ENCODE measurements at regions not wholly inside any gene's neighbourhood (a gene's known extent, or its start where the extent isn't known, plus 50 kb on each side); places are given as distances from the start of the nearest gene placed in this dataset.

DNA sequence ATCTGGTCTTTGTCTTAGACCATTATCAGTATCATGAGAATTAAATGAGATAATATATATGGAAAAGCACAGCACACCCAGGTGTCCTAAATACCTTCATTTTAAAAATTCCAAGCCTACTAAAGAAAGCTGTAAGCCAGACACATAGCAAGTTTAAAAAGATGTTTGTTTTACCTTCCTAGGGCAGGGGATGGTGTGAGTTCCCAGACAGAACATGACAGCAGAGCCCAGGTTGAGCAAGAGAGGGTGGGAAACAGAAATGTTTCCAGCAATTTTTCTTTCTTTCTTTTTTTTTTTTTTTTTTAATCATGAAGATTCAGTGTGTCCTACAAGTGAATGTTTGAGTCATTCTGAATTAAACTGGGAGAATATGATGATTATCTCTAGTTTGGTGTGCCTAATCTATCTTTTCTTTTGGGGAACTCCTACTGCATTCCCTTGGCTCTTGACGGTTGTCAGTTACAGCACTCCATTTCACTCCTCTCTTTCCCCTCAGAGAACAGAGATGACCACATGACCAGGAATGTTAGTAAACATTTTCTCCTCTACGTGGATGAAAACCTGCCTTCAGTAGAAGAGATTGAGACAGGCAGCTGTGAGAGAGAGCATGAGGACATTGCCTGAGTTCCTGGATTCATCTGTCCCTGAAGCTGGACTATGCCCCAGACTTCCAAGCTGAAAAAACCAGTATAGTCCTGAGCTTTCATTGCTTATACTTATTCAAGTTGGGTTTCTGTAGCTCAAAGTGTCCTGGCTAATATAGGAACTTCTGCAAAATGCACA, 54.5 kb upstream of the ARL14 start:
- no peak for DNase-seq
- Mint-ChIP-seq H3K4me3 (no peak overlapping the region), H3K27ac (no peak overlapping the region)

DNA sequence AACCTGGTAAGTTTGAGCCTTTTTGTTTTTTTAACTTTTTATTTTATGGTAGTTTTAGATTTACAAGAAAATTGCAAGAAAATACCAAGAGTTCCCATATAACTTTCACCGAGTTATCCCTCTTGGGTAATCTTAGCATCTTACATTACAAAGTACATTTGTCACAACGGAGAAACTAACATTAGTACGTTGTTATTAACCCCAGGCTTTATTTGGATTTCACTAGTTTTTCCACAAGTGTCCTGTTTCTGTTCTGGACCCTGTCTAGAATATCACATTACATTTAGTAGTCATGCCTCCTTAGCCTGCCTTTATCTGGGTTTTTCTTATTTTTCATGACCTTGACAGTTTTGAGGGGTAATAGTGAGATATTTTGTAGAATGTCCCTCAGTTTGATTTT, 53.5 kb upstream of the KPNA4 start:
- peaks cover 25 to 38% of the 10 kb centered on the region in 2 donors for H3K27me3 Mint-ChIP-seq
- H3K27ac Mint-ChIP-seq: no peak overlapping the region
- no peaks in the 10 kb centered on the region for H3K4me1 Mint-ChIP-seq (ENCODE audit: low read depth in 2 of 2)
- no peaks in the 10 kb centered on the region for H3K36me3 Mint-ChIP-seq (ENCODE audit: insufficient read depth)
- ATAC-seq (replicated peaks) (no peak), DNase-seq (no peak)
- H3K9me3 Mint-ChIP-seq: no peaks in the 10 kb centered on the region
- no peak overlapping the region for H3K4me3 Mint-ChIP-seq

More for the DNA sequence above, 54.5 kb upstream of the ARL14 start:
- no peaks in the 10 kb centered on the region for H3K36me3 Mint-ChIP-seq (ENCODE audit: insufficient read depth)
- ATAC-seq (replicated peaks): no peak
- no peaks in the 10 kb centered on the region for H3K9me3 Mint-ChIP-seq
- H3K4me1 Mint-ChIP-seq (ENCODE audit: low read depth in 2 of 2): no peaks in the 10 kb centered on the region
- H3K27me3 Mint-ChIP-seq: peaks cover 27 to 29% of the 10 kb centered on the region in 2 donors

DNA sequence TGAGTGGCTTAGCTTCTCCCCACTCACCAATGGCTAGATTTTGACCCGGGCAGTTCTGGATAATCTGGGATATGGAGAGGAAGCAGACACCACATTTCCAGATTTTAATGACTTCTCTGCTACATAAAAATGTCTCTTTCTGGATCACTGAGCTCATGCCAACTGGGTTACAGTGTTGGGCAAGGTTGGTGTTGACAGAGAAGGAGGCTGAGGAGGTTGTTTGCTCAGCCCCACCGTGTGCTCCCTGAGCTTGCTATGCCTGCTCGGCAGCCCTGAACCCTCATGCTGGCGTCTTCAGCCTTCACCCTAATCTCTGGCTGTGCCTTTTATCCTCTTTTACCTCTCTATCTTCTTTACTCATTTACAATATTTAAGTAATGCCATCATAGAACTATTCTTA, 53.0 kb upstream of the KPNA4 start:
- Mint-ChIP-seq H3K4me1 (ENCODE audit: low read depth in 2 of 2) (no peaks in the 10 kb centered on the region), H3K9me3 (no peaks in the 10 kb centered on the region), H3K36me3 (ENCODE audit: insufficient read depth) (no peaks in the 10 kb centered on the region), H3K27me3 (peaks cover 30 to 43% of the 10 kb centered on the region in 2 donors), H3K4me3 (no peak overlapping the region), H3K27ac (no peak overlapping the region)
- no peak for ATAC-seq (replicated peaks)
- DNase-seq: no peak

DNA sequence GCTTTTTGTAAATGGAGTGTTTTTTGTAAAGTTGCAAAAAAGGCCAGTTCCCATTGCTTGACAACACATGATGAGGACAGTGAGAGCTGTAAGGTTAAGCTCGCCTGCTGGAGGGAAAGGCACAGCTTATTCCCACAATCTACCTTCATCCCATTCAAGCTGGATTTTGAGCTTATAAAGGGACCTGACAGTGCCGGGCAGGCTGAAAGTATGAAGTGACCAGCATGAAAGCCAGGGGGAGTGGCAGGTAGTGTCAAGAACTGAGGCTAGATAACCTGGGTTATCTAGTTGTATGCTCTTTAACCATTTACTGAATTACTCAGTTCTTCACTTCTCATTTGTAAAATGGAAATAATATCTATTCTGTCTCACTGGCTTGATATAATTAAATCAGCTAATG, 52.3 kb upstream of the KPNA4 start:
- DNase-seq (no peak), ATAC-seq (replicated peaks) (no peak)
- Mint-ChIP-seq H3K27ac (no peak overlapping the region), H3K4me1 (ENCODE audit: low read depth in 2 of 2) (no peaks in the 10 kb centered on the region), H3K27me3 (peaks cover 34 to 50% of the 10 kb centered on the region in 2 donors), H3K4me3 (no peak overlapping the region), H3K9me3 (no peaks in the 10 kb centered on the region), H3K36me3 (ENCODE audit: insufficient read depth) (no peaks in the 10 kb centered on the region)

DNA sequence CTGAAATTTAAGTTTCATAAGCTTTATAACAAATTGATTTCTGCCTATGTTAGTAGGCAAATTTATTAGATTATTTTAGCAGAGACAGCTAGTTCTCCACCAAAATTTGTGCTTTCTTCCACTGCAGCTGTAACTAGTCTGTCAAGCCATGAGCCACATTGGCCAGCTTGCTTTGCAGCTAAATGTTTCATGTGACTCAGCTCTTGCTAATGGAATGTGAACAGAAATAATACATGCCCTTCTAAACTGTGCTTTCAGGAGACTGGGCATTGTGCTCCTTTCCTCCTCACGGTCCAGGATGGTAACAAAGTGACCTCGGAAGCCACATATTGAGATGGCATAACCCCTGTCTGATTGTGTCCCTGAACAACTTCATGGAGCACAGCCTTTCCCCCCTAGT, 51.3 kb upstream of the KPNA4 start:
- H3K4me3 Mint-ChIP-seq: no peak overlapping the region
- no peaks in the 10 kb centered on the region for H3K36me3 Mint-ChIP-seq (ENCODE audit: insufficient read depth)
- no peak for ATAC-seq (replicated peaks)
- H3K4me1 Mint-ChIP-seq (ENCODE audit: low read depth in 2 of 2): no peaks in the 10 kb centered on the region
- peaks cover 33 to 57% of the 10 kb centered on the region in 2 donors for H3K27me3 Mint-ChIP-seq
- DNase-seq: no peak
- H3K9me3 Mint-ChIP-seq: no peaks in the 10 kb centered on the region
- no peak overlapping the region for H3K27ac Mint-ChIP-seq

DNA sequence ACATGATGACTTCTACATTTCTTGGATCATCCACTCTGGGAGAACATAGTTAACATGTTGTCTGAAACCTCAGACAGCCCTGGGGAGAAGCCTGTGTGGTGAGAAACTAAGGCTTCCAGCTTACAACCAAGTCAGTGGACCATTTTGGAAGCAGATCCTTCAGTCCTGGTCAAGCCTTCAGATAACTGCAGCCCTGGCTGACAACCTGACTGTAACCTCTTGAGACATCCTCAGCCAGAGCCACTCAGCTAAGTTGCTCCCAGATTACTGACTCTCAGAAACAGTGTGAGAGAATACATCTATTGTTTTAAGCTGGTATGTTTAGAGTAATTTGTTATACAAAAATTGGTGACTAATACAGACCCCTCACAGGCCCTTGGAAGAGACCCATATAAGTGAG, 50.9 kb upstream of the KPNA4 start:
- Mint-ChIP-seq H3K9me3 (no peaks in the 10 kb centered on the region), H3K4me1 (ENCODE audit: low read depth in 2 of 2) (no peaks in the 10 kb centered on the region), H3K27me3 (peaks cover 33 to 61% of the 10 kb centered on the region in 2 donors), H3K27ac (no peak overlapping the region), H3K36me3 (ENCODE audit: insufficient read depth) (no peaks in the 10 kb centered on the region), H3K4me3 (no peak overlapping the region)
- ATAC-seq (replicated peaks): no peak
- DNase-seq: no peak
